ENCODE measurements at regions not wholly inside any gene's neighbourhood (a gene's known extent, or its start where the extent isn't known, plus 50 kb on each side); places are given as distances from the start of the nearest gene placed in this dataset.
A peak's percentile ranks its signal among the peaks of the same experiment; 100 is the strongest.

DNA sequence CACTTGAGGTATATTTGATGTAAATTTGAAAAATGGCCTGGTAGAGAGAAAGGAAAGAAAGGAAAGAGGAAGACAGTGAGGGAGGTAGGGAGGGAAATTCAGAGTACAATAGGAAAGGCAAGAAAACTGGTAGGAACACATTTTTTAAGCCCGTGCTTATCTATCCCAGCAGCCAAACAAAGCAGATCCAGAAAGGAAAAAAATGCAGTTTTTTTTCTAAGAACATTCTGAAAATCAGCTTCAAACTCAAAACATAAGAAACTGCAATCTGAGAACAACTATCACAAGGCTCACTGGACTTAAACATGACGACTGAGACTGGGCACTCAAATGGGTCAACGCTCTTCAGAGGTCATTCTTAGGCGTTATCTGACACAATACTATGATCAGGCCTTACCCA lies 408.3 kb upstream of the DDI1 start:
- TF ChIP-seq, protein P1, sequence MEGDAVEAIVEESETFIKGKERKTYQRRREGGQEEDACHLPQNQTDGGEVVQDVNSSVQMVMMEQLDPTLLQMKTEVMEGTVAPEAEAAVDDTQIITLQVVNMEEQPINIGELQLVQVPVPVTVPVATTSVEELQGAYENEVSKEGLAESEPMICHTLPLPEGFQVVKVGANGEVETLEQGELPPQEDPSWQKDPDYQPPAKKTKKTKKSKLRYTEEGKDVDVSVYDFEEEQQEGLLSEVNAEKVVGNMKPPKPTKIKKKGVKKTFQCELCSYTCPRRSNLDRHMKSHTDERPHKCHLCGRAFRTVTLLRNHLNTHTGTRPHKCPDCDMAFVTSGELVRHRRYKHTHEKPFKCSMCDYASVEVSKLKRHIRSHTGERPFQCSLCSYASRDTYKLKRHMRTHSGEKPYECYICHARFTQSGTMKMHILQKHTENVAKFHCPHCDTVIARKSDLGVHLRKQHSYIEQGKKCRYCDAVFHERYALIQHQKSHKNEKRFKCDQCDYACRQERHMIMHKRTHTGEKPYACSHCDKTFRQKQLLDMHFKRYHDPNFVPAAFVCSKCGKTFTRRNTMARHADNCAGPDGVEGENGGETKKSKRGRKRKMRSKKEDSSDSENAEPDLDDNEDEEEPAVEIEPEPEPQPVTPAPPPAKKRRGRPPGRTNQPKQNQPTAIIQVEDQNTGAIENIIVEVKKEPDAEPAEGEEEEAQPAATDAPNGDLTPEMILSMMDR (IDR thresholded peaks at IDR 0.05; ENCODE audit: control insufficient read depth, insufficient read depth, low read depth, low read length, missing control alignments): no peak
- no peak overlapping the region for H3K4me3 ChIP-seq (ENCODE audit: control insufficient read depth, low read depth, low read length)
- no peak for DNase-seq (ENCODE audit: low read depth)

GRCh38 chr11:103631841-103632240 lies 404.6 kb upstream of the DDI1 start:
- no peak for DNase-seq (ENCODE audit: low read depth)
- TF ChIP-seq, protein P1 (IDR thresholded peaks at IDR 0.05; ENCODE audit: control insufficient read depth, insufficient read depth, low read depth, low read length, missing control alignments): no peak
- no peak overlapping the region for H3K4me3 ChIP-seq (ENCODE audit: control insufficient read depth, low read depth, low read length)

- TF ChIP-seq, protein P1 (IDR thresholded peaks at IDR 0.05; ENCODE audit: control insufficient read depth, insufficient read depth, low read depth, low read length, missing control alignments): no peak
- DNase-seq (ENCODE audit: low read depth): peak; percentile 77
- no peak overlapping the region for H3K4me3 ChIP-seq (ENCODE audit: control insufficient read depth, low read depth, low read length)
Measured at GRCh38 chr11:103633068-103633788, 403.2 kb upstream of the DDI1 start.

DNA sequence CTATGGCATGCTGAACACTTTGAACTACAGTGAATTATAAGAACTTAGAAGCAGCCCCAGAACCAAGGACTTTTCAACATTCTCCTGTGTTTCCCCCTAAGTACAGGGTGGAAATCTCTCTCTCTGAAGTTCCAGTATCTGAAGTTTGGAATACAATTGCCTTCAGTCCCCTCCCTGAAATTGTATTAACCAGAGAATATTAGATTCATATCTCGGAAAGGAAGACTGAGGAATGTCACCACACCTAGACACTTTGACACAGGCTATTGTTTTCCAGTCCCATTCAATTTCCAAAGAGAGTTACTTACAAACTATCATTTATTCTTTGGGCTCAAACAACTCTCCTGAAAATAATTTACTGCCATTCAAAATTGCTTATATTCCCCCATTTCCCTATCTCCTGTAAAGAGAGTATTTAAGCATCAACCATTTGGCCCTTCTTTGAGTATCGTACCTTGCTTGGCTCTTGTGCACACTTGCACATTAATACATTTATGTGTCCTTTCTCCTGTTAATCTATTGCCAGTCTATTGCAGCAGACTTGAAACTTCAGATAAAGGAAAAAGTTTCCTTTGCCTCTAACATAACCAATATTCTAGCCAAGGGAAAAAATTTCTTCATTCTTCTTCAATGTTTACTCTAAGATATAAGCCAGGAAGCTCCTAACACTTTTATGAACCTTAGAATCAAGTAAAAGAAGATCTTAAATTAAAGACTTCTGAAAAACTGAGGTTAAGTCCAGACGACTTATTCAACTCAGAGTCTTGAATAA lies 402.4 kb upstream of the DDI1 start:
- TF ChIP-seq, protein P1 (IDR thresholded peaks at IDR 0.05; ENCODE audit: control insufficient read depth, insufficient read depth, low read depth, low read length, missing control alignments): no peak
- H3K4me3 ChIP-seq (ENCODE audit: control insufficient read depth, low read depth, low read length): no peak overlapping the region

GRCh38 chr11:103636232-103636631 lies 400.2 kb upstream of the DDI1 start:
- DNase-seq (ENCODE audit: low read depth): no peak
- TF ChIP-seq, protein P1 (IDR thresholded peaks at IDR 0.05; ENCODE audit: control insufficient read depth, insufficient read depth, low read depth, low read length, missing control alignments): no peak
- H3K4me3 ChIP-seq (ENCODE audit: control insufficient read depth, low read depth, low read length): no peak overlapping the region

More for the DNA sequence above, 402.4 kb upstream of the DDI1 start:
- DNase-seq (ENCODE audit: low read depth): no peak

- H3K4me3 ChIP-seq (ENCODE audit: control insufficient read depth, low read depth, low read length): no peak overlapping the region
- no peak for DNase-seq (ENCODE audit: low read depth)
- TF ChIP-seq, protein P1 (IDR thresholded peaks at IDR 0.05; ENCODE audit: control insufficient read depth, insufficient read depth, low read depth, low read length, missing control alignments): no peak
Measured at GRCh38 chr11:103637295-103637694, 399.1 kb upstream of the DDI1 start.
